ENCODE measurements at regions not wholly inside any gene's neighbourhood (a gene's known extent, or its start where the extent isn't known, plus 50 kb on each side); places are given as distances from the start of the nearest gene placed in this dataset.

- no peaks in the 10 kb centered on the region for H3K4me1 ChIP-seq
- DNase-seq: no peak
- 40 to 41% methylated on average over 4 of the region's 4 CpGs for WGBS, 2 donors
- peaks cover 0 to 12% (median 0%) of the 10 kb centered on the region in 4 donors for H3K9me3 ChIP-seq
- H3K4me3 ChIP-seq: no peak overlapping the region
- no peaks in the 10 kb centered on the region for H3K27me3 ChIP-seq
- no peak overlapping the region for H3K27ac ChIP-seq
- H3K36me3 ChIP-seq: no peaks in the 10 kb centered on the region
- TF ChIP-seq CTCF (IDR thresholded peaks at IDR 0.05) (no peak), POLR2AphosphoS5 (IDR thresholded peaks at IDR 0.05) (no peak), EP300 (IDR thresholded peaks at IDR 0.05) (no peak), POLR2A (IDR thresholded peaks at IDR 0.05) (no peak)
- ATAC-seq (ENCODE audit: low FRiP score in 2 of 2): no peak
These were observed 69.5 kb downstream of the NPTX2 start for GRCh38 chr7:98686466-98687080.

DNA sequence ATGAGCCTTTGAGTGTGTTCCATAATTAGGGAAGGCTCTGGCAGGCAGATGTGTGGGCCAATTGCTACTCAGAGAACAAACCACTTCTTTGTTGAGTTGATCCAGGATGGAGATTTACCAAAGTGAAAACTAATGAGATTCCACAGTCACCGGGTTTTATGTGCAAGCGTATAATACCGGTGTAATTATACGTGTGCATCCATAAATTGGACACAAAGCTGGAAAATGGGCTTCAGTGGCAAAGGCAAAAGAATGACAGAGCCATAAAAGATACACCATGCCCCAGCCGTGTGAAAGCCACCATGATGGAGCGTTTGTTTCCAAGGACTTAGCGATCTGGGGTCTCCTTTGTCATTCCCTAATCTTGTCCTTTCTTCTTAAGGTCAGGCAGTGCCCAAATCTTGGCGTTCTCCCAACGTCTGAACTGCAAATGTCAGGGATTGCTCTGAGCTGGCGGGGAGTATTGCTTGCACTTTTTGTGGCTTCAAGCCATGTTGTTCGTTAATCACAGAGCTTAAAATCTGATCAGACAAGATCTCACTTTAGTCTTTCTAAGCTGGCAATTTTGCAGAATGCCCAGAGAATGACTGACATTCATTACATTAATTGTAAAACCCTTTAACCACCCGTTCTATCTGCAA, 70.1 kb downstream of the NPTX2 start:
- H3K27me3 ChIP-seq: no peaks in the 10 kb centered on the region
- H3K4me1 ChIP-seq: no peaks in the 10 kb centered on the region
- TF ChIP-seq CTCF (IDR thresholded peaks at IDR 0.05) (no peak), POLR2A (IDR thresholded peaks at IDR 0.05) (no peak), EP300 (IDR thresholded peaks at IDR 0.05) (no peak), POLR2AphosphoS5 (IDR thresholded peaks at IDR 0.05) (no peak)
- 71% methylated on average over 12 of the region's 12 CpGs for WGBS, 2 donors
- ATAC-seq (ENCODE audit: low FRiP score in 2 of 2): no peak
- H3K9me3 ChIP-seq: peaks cover 0 to 12% (median 0%) of the 10 kb centered on the region in 4 donors
- DNase-seq: no peak
- no peak overlapping the region for H3K27ac ChIP-seq
- no peak overlapping the region for H3K4me3 ChIP-seq
- no peaks in the 10 kb centered on the region for H3K36me3 ChIP-seq

DNA sequence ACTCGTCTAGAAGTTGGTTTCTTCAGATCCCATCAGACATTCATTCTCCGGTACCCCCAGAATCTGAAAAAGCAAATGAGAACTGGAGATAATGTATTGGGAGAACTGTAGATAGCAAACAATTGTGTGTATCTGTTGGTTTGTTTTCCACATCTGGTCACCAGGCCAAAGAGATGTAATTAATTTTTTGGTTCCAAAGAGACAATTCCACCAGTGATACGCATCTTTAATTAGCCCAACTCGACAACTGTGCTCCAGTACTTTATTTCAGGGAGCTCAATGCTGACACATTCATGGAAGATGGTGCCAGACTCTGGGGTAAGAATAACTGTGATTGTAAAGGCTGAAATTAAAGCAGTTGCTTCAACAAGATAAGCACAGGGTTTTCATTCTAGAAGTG, 74.5 kb downstream of the NPTX2 start:
- Histone ChIP-seq H3K27me3 (no peaks in the 10 kb centered on the region), H3K27ac (no peak overlapping the region), H3K4me1 (no peaks in the 10 kb centered on the region), H3K9me3 (peaks cover 0 to 26% (median 0%) of the 10 kb centered on the region in 4 donors), H3K36me3 (no peaks in the 10 kb centered on the region), H3K4me3 (no peak overlapping the region)
- DNase-seq: no peak
- no peak for ATAC-seq (ENCODE audit: low FRiP score in 2 of 2)
- no peak for TF ChIP-seq EP300 (IDR thresholded peaks at IDR 0.05)
- no peak for TF ChIP-seq CTCF (IDR thresholded peaks at IDR 0.05)
- TF ChIP-seq POLR2A (IDR thresholded peaks at IDR 0.05): no peak
- TF ChIP-seq POLR2AphosphoS5 (IDR thresholded peaks at IDR 0.05): no peak
- 88 to 92% methylated on average over 4 of the region's 4 CpGs for WGBS, 2 donors

- ATAC-seq (ENCODE audit: low FRiP score in 2 of 2): no peak
- no peak for TF ChIP-seq POLR2AphosphoS5 (IDR thresholded peaks at IDR 0.05)
- TF ChIP-seq POLR2A (IDR thresholded peaks at IDR 0.05): no peak
- no peak for TF ChIP-seq EP300 (IDR thresholded peaks at IDR 0.05)
- no peak for TF ChIP-seq CTCF (IDR thresholded peaks at IDR 0.05)
These were observed 80.0 kb downstream of the NPTX2 start for GRCh38 chr7:98697083-98697482.

More at GRCh38 chr7:98697083-98697482, 80.0 kb downstream of the NPTX2 start:
- H3K27ac ChIP-seq: no peak overlapping the region
- WGBS, 2 donors: 62 to 75% methylated on average over 3 of the region's 3 CpGs
- no peaks in the 10 kb centered on the region for H3K27me3 ChIP-seq
- peaks cover 0 to 21% (median 0%) of the 10 kb centered on the region in 4 donors for H3K9me3 ChIP-seq
- H3K4me3 ChIP-seq: no peak overlapping the region
- no peak for DNase-seq
- no peaks in the 10 kb centered on the region for H3K36me3 ChIP-seq
- no peaks in the 10 kb centered on the region for H3K4me1 ChIP-seq
